Spleen (tissue), 11 donors: ENCODE measurements at regions not wholly inside any gene's neighbourhood (a gene's known extent, or its start where the extent isn't known, plus 50 kb on each side); places are given as distances from the start of the nearest gene placed in this dataset.

Source experiments
- DNase-seq: peaks from one replicate; pipeline ENCODE4 v3.0.0-alpha.2; 2020
- H3K27ac ChIP-seq, 8 donors: fragments of 200-600 bp; sonication (generic) in 7 of 8; 1 replicate in 4 of 8; 2 replicates in 4 of 8; pipeline versions ENCODE4 v1.5.0 to v1.8.0; 2016 to 2021; ENCODE audit warnings: inconsistent platforms in 4 of 8, mild to moderate bottlenecking in 4 of 8, moderate library complexity in 1 of 8
- H3K27me3 ChIP-seq, 7 donors: fragments of 200-600 bp; sonication (generic) in 6 of 7; replicated peaks in 1 of 7; 1 replicate in 4 of 7; 2 replicates in 3 of 7; pipeline versions ENCODE4 v1.5.0 to v1.8.0; 2016 to 2021; ENCODE audit warnings: inconsistent platforms in 3 of 7, mild to moderate bottlenecking in 1 of 7
- H3K36me3 ChIP-seq, 6 donors: fragments of 200-600 bp; sonication (generic) in 5 of 6; 1 replicate in 4 of 6; 2 replicates in 2 of 6; pipeline versions ENCODE4 v1.5.0 to v1.8.0; 2016 to 2021; ENCODE audit warnings: inconsistent platforms in 2 of 6
- H3K4me1 ChIP-seq, 6 donors: fragments of 200-600 bp; sonication (generic) in 5 of 6; 1 replicate in 3 of 6; 2 replicates in 3 of 6; pipeline versions ENCODE4 v1.5.0 to v1.8.0; 2016 to 2021; ENCODE audit warnings: inconsistent platforms in 3 of 6
- H3K4me3 ChIP-seq, 8 donors: fragments of 200-600 bp; sonication (generic) in 7 of 8; 1 replicate in 4 of 8; 2 replicates in 4 of 8; pipeline versions ENCODE4 v1.5.0 to v1.8.0; 2016 to 2021; ENCODE audit warnings: inconsistent platforms in 4 of 8, mild to moderate bottlenecking in 4 of 8, moderate library complexity in 2 of 8
- H3K9me3 ChIP-seq, 8 donors: fragments of 200-600 bp; sonication (generic) in 7 of 8; 1 replicate in 4 of 8; 2 replicates in 4 of 8; pipeline versions ENCODE4 v1.5.0 to v1.8.0; 2016 to 2021; ENCODE audit warnings: inconsistent platforms in 4 of 8
- POLR2A ChIP-seq, 3 donors: fragments of 450-650 bp; IDR thresholded peaks; one replicate each; pipeline ENCODE4 v1.5.1; 2017; ENCODE audit warnings: antibody characterized with exemption in 3 of 3, mild to moderate bottlenecking in 1 of 3
- POLR2AphosphoS5 ChIP-seq, 3 donors: sonication (generic); formaldehyde crosslinking; IDR thresholded peaks; one replicate each; pipeline ENCODE4 v1.5.1; 2017; ENCODE audit warnings: antibody characterized with exemption in 3 of 3
- WGBS, 5 donors: extraction: QIAGEN DNeasy Blood & Tissue Kit in 3 of 5; methylation state at CpG; one replicate each; pipeline versions ENCODE4 v1.1.5 to v1.1.7; 2013 to 2018; 5-methylcytosine and 5-hydroxymethylcytosine counted together
- intact Hi-C: fragments of 100-400 bp; cut with DNase I; formaldehyde crosslinking; loops from one replicate; pipeline ENCODE4 v1.15.0; 2023; ENCODE audit warnings: low total_unique reads
- TF ChIP-seq, protein P1 (sequence below), 11 experiments: fragments of 200-600 bp in 7 of 11; fragments of 450-650 bp in 4 of 11; sonication (generic) in 4 of 11; IDR thresholded peaks in 8 of 11; conservative IDR thresholded peaks in 3 of 11; 1 replicate in 7 of 11; 2 replicates in 4 of 11; pipeline versions ENCODE4 v1.4.0 to v1.8.0; 2016 to 2021; ENCODE audit warnings: antibody characterized with exemption in 11 of 11, inconsistent platforms in 4 of 11, mild to moderate bottlenecking in 1 of 11
- donor health status: healthy with polysubstance abuse.
- donor health status: DM: no; HTN: no; CAD: no; lungs with moderate emphysema.
- donor health status: DM: no; HTN: no; CAD: no.
- donor health status: Bipolar disorder and iron deficiency.
- donor health status: healthy.
- donor health status: DM: no; HTN: no; CAD: no.
- donor health status: DM: yes; HTN: yes; CAD: no.

- H3K4me1 ChIP-seq, result no peaks in the 10 kb centered on the region
These were observed 1127.0 kb downstream of the GALC start for GRCh38 chr14:86865934-86866333.

DNA sequence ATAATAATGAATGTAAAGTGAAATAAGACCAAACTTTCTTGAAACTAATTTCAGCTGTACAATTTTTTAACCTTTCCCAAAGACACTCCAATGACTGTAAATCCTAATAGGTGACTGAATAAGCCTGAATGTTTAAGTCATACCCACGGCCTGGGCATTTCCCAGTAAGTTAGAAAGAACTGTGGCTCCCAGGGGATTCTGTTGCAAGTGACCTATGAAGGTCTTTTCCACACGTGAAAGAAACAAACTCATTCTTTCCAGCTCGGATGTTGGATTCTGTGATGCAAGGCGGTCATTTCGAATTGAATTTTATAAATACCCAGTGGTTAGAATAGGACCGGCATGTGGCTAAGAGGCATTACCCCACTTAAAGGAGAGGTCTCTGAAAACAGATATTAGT is 1134.4 kb downstream of the GALC start:
- DNase-seq, result no peak
- H3K36me3 ChIP-seq, result no peaks in the 10 kb centered on the region
- intact Hi-C loops, result no loop called here
- H3K4me3 ChIP-seq, result no peak overlapping the region
- no peaks in the 10 kb centered on the region for H3K27me3 ChIP-seq
- WGBS, 5 donors, result 62 to 80% (median 69%) methylated on average over 6 of the region's 6 CpGs
- TF ChIP-seq, protein P1, sequence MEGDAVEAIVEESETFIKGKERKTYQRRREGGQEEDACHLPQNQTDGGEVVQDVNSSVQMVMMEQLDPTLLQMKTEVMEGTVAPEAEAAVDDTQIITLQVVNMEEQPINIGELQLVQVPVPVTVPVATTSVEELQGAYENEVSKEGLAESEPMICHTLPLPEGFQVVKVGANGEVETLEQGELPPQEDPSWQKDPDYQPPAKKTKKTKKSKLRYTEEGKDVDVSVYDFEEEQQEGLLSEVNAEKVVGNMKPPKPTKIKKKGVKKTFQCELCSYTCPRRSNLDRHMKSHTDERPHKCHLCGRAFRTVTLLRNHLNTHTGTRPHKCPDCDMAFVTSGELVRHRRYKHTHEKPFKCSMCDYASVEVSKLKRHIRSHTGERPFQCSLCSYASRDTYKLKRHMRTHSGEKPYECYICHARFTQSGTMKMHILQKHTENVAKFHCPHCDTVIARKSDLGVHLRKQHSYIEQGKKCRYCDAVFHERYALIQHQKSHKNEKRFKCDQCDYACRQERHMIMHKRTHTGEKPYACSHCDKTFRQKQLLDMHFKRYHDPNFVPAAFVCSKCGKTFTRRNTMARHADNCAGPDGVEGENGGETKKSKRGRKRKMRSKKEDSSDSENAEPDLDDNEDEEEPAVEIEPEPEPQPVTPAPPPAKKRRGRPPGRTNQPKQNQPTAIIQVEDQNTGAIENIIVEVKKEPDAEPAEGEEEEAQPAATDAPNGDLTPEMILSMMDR (IDR thresholded peaks at IDR 0.05 in 8 of 11, conservative IDR thresholded peaks at IDR 0.05 in 3 of 11), result no peak
- TF ChIP-seq POLR2AphosphoS5 (IDR thresholded peaks at IDR 0.05), result no peak
- no peak for TF ChIP-seq POLR2A (IDR thresholded peaks at IDR 0.05)
- no peaks in the 10 kb centered on the region for H3K4me1 ChIP-seq
- peaks cover 0 to 3% (median 0%) of the 10 kb centered on the region in 8 donors for H3K9me3 ChIP-seq
- H3K27ac ChIP-seq, result no peak overlapping the region

More at GRCh38 chr14:86865934-86866333, 1127.0 kb downstream of the GALC start:
- Histone ChIP-seq H3K27ac (no peak overlapping the region), H3K36me3 (no peaks in the 10 kb centered on the region), H3K4me3 (no peak overlapping the region), H3K9me3 (peaks cover 0 to 3% (median 0%) of the 10 kb centered on the region in 8 donors), H3K27me3 (no peaks in the 10 kb centered on the region)
- 88 to 95% (median 90%) methylated on average over 3 of the region's 3 CpGs for WGBS, 5 donors
- intact Hi-C loops, result no loop called here
- DNase-seq, result no peak
- TF ChIP-seq, protein P1 (IDR thresholded peaks at IDR 0.05 in 8 of 11, conservative IDR thresholded peaks at IDR 0.05 in 3 of 11), result no peak
- TF ChIP-seq POLR2AphosphoS5 (IDR thresholded peaks at IDR 0.05), result no peak
- TF ChIP-seq POLR2A (IDR thresholded peaks at IDR 0.05), result no peak

- Histone ChIP-seq H3K36me3 (no peaks in the 10 kb centered on the region), H3K4me3 (no peak overlapping the region), H3K27me3 (no peaks in the 10 kb centered on the region), H3K9me3 (peaks cover 0 to 3% (median 0%) of the 10 kb centered on the region in 8 donors), H3K27ac (no peak overlapping the region), H3K4me1 (no peaks in the 10 kb centered on the region)
- TF ChIP-seq, protein P1 (IDR thresholded peaks at IDR 0.05 in 8 of 11, conservative IDR thresholded peaks at IDR 0.05 in 3 of 11), result no peak
- TF ChIP-seq POLR2A (IDR thresholded peaks at IDR 0.05) (no peak), POLR2AphosphoS5 (IDR thresholded peaks at IDR 0.05) (no peak)
- WGBS, 5 donors, result 70 to 83% (median 76%) methylated on average over 3 of the region's 3 CpGs
- DNase-seq, result no peak
- intact Hi-C loops, result no loop called here
These were observed 1135.0 kb downstream of the GALC start for GRCh38 chr14:86858031-86858430.

- 68 to 85% (median 79%) methylated on average over 5 of the region's 5 CpGs for WGBS, 5 donors
- no peaks in the 10 kb centered on the region for H3K4me1 ChIP-seq
These were observed 1140.5 kb downstream of the GALC start for GRCh38 chr14:86852530-86852929.

DNA sequence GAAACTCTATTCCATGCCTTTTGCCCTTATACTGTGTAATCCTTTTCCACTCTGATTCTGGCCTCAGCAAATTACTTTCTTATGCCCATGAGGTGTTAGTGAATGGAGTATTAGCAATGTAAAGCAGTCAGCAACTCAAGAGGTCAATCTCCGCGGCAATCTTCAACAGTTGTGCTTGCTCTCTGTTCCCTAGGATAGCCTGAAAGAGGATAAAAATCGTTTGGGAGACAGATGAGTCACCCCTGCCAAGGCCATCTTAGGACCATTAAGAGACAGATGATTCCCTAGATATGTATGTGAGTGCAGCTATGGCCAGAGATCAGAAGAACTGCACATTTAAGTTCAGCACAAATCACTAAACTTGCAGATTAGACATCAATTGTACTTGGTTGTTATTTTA is 1145.8 kb downstream of the GALC start:
- WGBS, 5 donors, result 58 to 69% (median 66%) methylated on average over 3 of the region's 3 CpGs
- Histone ChIP-seq H3K27me3 (no peaks in the 10 kb centered on the region), H3K4me3 (no peak overlapping the region), H3K4me1 (no peaks in the 10 kb centered on the region), H3K27ac (no peak overlapping the region), H3K36me3 (no peaks in the 10 kb centered on the region), H3K9me3 (peaks cover 0 to 11% (median 0%) of the 10 kb centered on the region in 8 donors)
- no peak for DNase-seq
- intact Hi-C loops, result no loop called here
- TF ChIP-seq POLR2A (IDR thresholded peaks at IDR 0.05) (no peak), POLR2AphosphoS5 (IDR thresholded peaks at IDR 0.05) (no peak)
- TF ChIP-seq, protein P1 (IDR thresholded peaks at IDR 0.05 in 8 of 11, conservative IDR thresholded peaks at IDR 0.05 in 3 of 11), result no peak

More at GRCh38 chr14:86852530-86852929, 1140.5 kb downstream of the GALC start:
- Histone ChIP-seq H3K27me3 (no peaks in the 10 kb centered on the region), H3K36me3 (no peaks in the 10 kb centered on the region), H3K4me3 (no peak overlapping the region), H3K9me3 (no peaks in the 10 kb centered on the region), H3K27ac (no peak overlapping the region)
- DNase-seq, result no peak
- TF ChIP-seq POLR2A (IDR thresholded peaks at IDR 0.05), result no peak
- intact Hi-C loops, result no loop called here
